HepG2 (cell line): ENCODE measurements at regions not wholly inside any gene's neighbourhood (a gene's known extent, or its start where the extent isn't known, plus 50 kb on each side); places are given as distances from the start of the nearest gene placed in this dataset.

Source experiments
- MZF1 ChIP-seq: sonication (generic); formaldehyde crosslinking; IDR thresholded peaks from 2 replicates; pipeline ENCODE4 v1.8.1; 2023; ENCODE audit warnings: mild to moderate bottlenecking, missing genetic modification reagents, borderline replicate concordance
- POLR2A ChIP-seq, 2 experiments: IDR thresholded peaks; 2 replicates each; pipeline ENCODE4 v1.6.1; 2011; ENCODE audit warnings: low read depth in 2 of 2, low read length in 2 of 2, mild to moderate bottlenecking in 1 of 2, moderate library complexity in 1 of 2; ENCODE audit not compliant: insufficient read depth in 1 of 2
- TF ChIP-seq, protein P1 (sequence below): sonication (generic); formaldehyde crosslinking; IDR thresholded peaks from 2 replicates; pipeline ENCODE4 v1.5.0; 2020; ENCODE audit warnings: mild to moderate bottlenecking, missing genetic modification reagents, moderate library complexity

DNA sequence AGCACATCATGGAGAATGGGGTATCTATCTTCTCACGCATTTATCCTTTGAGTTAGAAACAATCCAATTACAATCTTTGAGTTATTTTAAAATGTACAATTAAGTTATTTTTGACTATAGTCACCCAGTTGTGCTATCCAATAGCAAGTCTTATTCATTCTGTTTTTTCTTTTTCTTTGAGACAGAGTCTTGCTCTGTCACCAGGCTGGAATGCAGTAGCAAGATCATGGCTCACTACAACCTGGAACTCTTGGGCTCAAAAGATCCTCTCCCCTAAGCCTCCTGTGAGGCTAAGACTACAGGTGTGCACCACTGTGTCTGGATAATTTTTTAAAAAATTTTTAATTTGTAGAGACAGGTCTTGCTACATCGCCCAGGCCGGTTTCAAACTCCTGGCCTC is 201.5 kb upstream of the ZNF217 start:
- TF ChIP-seq POLR2A (IDR thresholded peaks at IDR 0.05; ENCODE audit: insufficient read depth in 1 of 2, low read depth in 2 of 2, low read length in 2 of 2) (no peak), MZF1 (CRISPR knock-in tag) (no peak)
- TF ChIP-seq, protein P1, sequence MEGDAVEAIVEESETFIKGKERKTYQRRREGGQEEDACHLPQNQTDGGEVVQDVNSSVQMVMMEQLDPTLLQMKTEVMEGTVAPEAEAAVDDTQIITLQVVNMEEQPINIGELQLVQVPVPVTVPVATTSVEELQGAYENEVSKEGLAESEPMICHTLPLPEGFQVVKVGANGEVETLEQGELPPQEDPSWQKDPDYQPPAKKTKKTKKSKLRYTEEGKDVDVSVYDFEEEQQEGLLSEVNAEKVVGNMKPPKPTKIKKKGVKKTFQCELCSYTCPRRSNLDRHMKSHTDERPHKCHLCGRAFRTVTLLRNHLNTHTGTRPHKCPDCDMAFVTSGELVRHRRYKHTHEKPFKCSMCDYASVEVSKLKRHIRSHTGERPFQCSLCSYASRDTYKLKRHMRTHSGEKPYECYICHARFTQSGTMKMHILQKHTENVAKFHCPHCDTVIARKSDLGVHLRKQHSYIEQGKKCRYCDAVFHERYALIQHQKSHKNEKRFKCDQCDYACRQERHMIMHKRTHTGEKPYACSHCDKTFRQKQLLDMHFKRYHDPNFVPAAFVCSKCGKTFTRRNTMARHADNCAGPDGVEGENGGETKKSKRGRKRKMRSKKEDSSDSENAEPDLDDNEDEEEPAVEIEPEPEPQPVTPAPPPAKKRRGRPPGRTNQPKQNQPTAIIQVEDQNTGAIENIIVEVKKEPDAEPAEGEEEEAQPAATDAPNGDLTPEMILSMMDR: no peak
